CMK (cell line): ENCODE measurements at regions not wholly inside any gene's neighbourhood (a gene's known extent, or its start where the extent isn't known, plus 50 kb on each side); places are given as distances from the start of the nearest gene placed in this dataset.
"Not testable (repeated sequence)": the region's sequence is repeated elsewhere in the genome, so short reads cannot be mapped to it uniquely, and the experiment has no call there.

Source experiments
- DNase-seq: peaks from one replicate; pipeline ENCODE4 v3.0.0-alpha.2; 2010; ENCODE audit warnings: low read depth

- DNase-seq, result no peak
These were observed 297.3 kb upstream of the LYZL1 start for GRCh38 chr10:28991333-28992270.

GRCh38 chr10:28993056-28993455 lies 295.8 kb upstream of the LYZL1 start:
- DNase-seq, result no peak

GRCh38 chr10:28993861-28994260 lies 295.0 kb upstream of the LYZL1 start:
- DNase-seq, result no peak

- not testable (repeated sequence) for DNase-seq
These were observed 294.1 kb upstream of the LYZL1 start for GRCh38 chr10:28994802-28995201.

GRCh38 chr10:28995497-28995896 lies 293.4 kb upstream of the LYZL1 start:
- no peak for DNase-seq

GRCh38 chr10:28996345-28996744 lies 292.5 kb upstream of the LYZL1 start:
- DNase-seq, result no peak

GRCh38 chr10:28996947-28997551 lies 291.8 kb upstream of the LYZL1 start:
- no peak for DNase-seq

- DNase-seq, result no peak
These were observed 291.1 kb upstream of the LYZL1 start for GRCh38 chr10:28997734-28998133.

- no peak for DNase-seq
These were observed 287.1 kb upstream of the LYZL1 start for GRCh38 chr10:29001801-29002200.

GRCh38 chr10:29003014-29003413 lies 285.9 kb upstream of the LYZL1 start:
- DNase-seq, result not testable (repeated sequence)

- no peak for DNase-seq
These were observed 282.9 kb upstream of the LYZL1 start for GRCh38 chr10:29005988-29006387.

GRCh38 chr10:29007370-29007747 lies 281.5 kb upstream of the LYZL1 start:
- DNase-seq, result no peak

GRCh38 chr10:29007748-29008610 lies 280.9 kb upstream of the LYZL1 start:
- no peak for DNase-seq

GRCh38 chr10:29009464-29009863 lies 279.4 kb upstream of the LYZL1 start:
- peak; percentile 35 for DNase-seq

GRCh38 chr10:29011516-29011915 lies 277.4 kb upstream of the LYZL1 start:
- DNase-seq, result no peak

GRCh38 chr10:29012926-29013554 lies 275.8 kb upstream of the LYZL1 start:
- DNase-seq, result no peak

- DNase-seq, result no peak
These were observed 267.3 kb upstream of the LYZL1 start for GRCh38 chr10:29021591-29021990.

GRCh38 chr10:29022513-29022912 lies 266.4 kb upstream of the LYZL1 start:
- DNase-seq, result no peak

- DNase-seq, result no peak
These were observed 265.2 kb upstream of the LYZL1 start for GRCh38 chr10:29023678-29024077.

- no peak for DNase-seq
These were observed 262.6 kb upstream of the LYZL1 start for GRCh38 chr10:29026065-29026797.
